ENCODE measurements at regions not wholly inside any gene's neighbourhood (a gene's known extent, or its start where the extent isn't known, plus 50 kb on each side); places are given as distances from the start of the nearest gene placed in this dataset.

- no peak for TF ChIP-seq CTCF (IDR thresholded peaks at IDR 0.05 in 2 of 3, conservative IDR thresholded peaks at IDR 0.05 in 1 of 3; ENCODE audit: control insufficient read depth in 2 of 3, extremely low read depth in 1 of 3, insufficient read depth in 1 of 3, low read depth in 3 of 3, low read length in 3 of 3)
- TF ChIP-seq EP300 (IDR thresholded peaks at IDR 0.05; ENCODE audit: borderline replicate concordance in 1 of 2, control insufficient read depth in 1 of 2, low read depth in 2 of 2, low read length in 2 of 2): no peak
- no peak for TF ChIP-seq ATF7 (IDR thresholded peaks at IDR 0.05; ENCODE audit: low read depth)
- TF ChIP-seq MAX (IDR thresholded peaks at IDR 0.05; ENCODE audit: low read depth, low read length): no peak
- no peak for TF ChIP-seq IRF3 (IDR thresholded peaks at IDR 0.05)
- TF ChIP-seq PBX3 (IDR thresholded peaks at IDR 0.05; ENCODE audit: insufficient replicate concordance, low read depth, low read length): no peak
- no peak for TF ChIP-seq SMC3 (IDR thresholded peaks at IDR 0.05; ENCODE audit: borderline replicate concordance, low read length)
- no peak for TF ChIP-seq RELA (IDR thresholded peaks at IDR 0.05; ENCODE audit: borderline replicate concordance, partially characterized antibody)
- TF ChIP-seq SIN3A (IDR thresholded peaks at IDR 0.05; ENCODE audit: low read depth, low read length): no peak
- no peak for TF ChIP-seq ESRRA (IDR thresholded peaks at IDR 0.05; ENCODE audit: low read length)
Observed at GRCh38 chr3:36649125-36649524, 115.2 kb downstream of the DCLK3 start.

Data from GM12878 (cell line).